ENCODE measurements at regions not wholly inside any gene's neighbourhood (a gene's known extent, or its start where the extent isn't known, plus 50 kb on each side); places are given as distances from the start of the nearest gene placed in this dataset.

GRCh38 chr11:79980916-79981315, 540.1 kb upstream of the TENM4 start:
- intact Hi-C loops (cut with DNase I, micrococcal nuclease), result no loop called here

GRCh38 chr11:79973721-79974617, 533.1 kb upstream of the TENM4 start:
- intact Hi-C loops (cut with DNase I, micrococcal nuclease), result no loop called here
- DNase-seq (no peak), ATAC-seq (no peak)

More at GRCh38 chr11:79980916-79981315, 540.1 kb upstream of the TENM4 start:
- DNase-seq, result no peak
- no peak for ATAC-seq

GRCh38 chr11:79971255-79971654, 530.4 kb upstream of the TENM4 start:
- DNase-seq (no peak), ATAC-seq (no peak)
- intact Hi-C loops (cut with DNase I, micrococcal nuclease), result no loop called here

- intact Hi-C loops (cut with DNase I, micrococcal nuclease), result no loop called here
- no peak for DNase-seq
- ATAC-seq, result no peak
Observed at GRCh38 chr11:79966592-79966991, 525.8 kb upstream of the TENM4 start.

GRCh38 chr11:79963856-79964645, 523.2 kb upstream of the TENM4 start:
- ATAC-seq, result no peak
- DNase-seq, result no peak
- intact Hi-C loops (cut with DNase I, micrococcal nuclease), result no loop called here

GRCh38 chr11:79960461-79960860, 519.6 kb upstream of the TENM4 start:
- no peak for ATAC-seq
- intact Hi-C loops (cut with DNase I, micrococcal nuclease), result no loop called here
- DNase-seq, result no peak

GRCh38 chr11:79959318-79959717, 518.5 kb upstream of the TENM4 start:
- intact Hi-C loops (cut with DNase I, micrococcal nuclease), result no loop called here
- ATAC-seq (no peak), DNase-seq (no peak)

GRCh38 chr11:79957702-79958101, 516.9 kb upstream of the TENM4 start:
- ATAC-seq (peak; percentile 100), DNase-seq (peak in 1 of 2 donors; percentile 7)
- intact Hi-C loops (cut with DNase I, micrococcal nuclease), result no loop called here

GRCh38 chr11:79956061-79956460, 515.2 kb upstream of the TENM4 start:
- intact Hi-C loops (cut with DNase I, micrococcal nuclease), result no loop called here

GRCh38 chr11:79953629-79954028, 512.8 kb upstream of the TENM4 start:
- no peak for DNase-seq
- intact Hi-C loops (cut with DNase I, micrococcal nuclease), result no loop called here
- ATAC-seq, result no peak

More at GRCh38 chr11:79956061-79956460, 515.2 kb upstream of the TENM4 start:
- ATAC-seq, result no peak
- no peak for DNase-seq

GRCh38 chr11:79950741-79951140, 509.9 kb upstream of the TENM4 start:
- ATAC-seq (no peak), DNase-seq (no peak)
- intact Hi-C loops (cut with DNase I, micrococcal nuclease), result no loop called here

- DNase-seq (no peak), ATAC-seq (no peak)
- intact Hi-C loops (cut with DNase I, micrococcal nuclease), result no loop called here
Observed at GRCh38 chr11:79950172-79950571, 509.3 kb upstream of the TENM4 start.

- intact Hi-C loops (cut with DNase I, micrococcal nuclease), result no loop called here
- ATAC-seq, result no peak
- no peak for DNase-seq
Observed at GRCh38 chr11:79949574-79949973, 508.7 kb upstream of the TENM4 start.

GRCh38 chr11:79942646-79943045, 501.8 kb upstream of the TENM4 start:
- no peak for ATAC-seq
- no peak for DNase-seq
- intact Hi-C loops (cut with DNase I, micrococcal nuclease), result no loop called here

GRCh38 chr11:79942090-79942489, 501.3 kb upstream of the TENM4 start:
- no peak for DNase-seq
- ATAC-seq, result no peak
- intact Hi-C loops (cut with DNase I, micrococcal nuclease), result no loop called here

GRCh38 chr11:79940974-79941735, 500.3 kb upstream of the TENM4 start:
- intact Hi-C loops (cut with DNase I, micrococcal nuclease), result no loop called here
- DNase-seq (no peak), ATAC-seq (no peak)

GRCh38 chr11:79940165-79940564, 499.3 kb upstream of the TENM4 start:
- DNase-seq, result no peak
- intact Hi-C loops (cut with DNase I, micrococcal nuclease), result no loop called here
- ATAC-seq, result no peak

GRCh38 chr11:79939111-79939510, 498.3 kb upstream of the TENM4 start:
- intact Hi-C loops (cut with DNase I, micrococcal nuclease), result no loop called here
- DNase-seq, result no peak
- no peak for ATAC-seq

GRCh38 chr11:79937676-79938334, 497.0 kb upstream of the TENM4 start:
- DNase-seq (no peak), ATAC-seq (no peak)
- intact Hi-C loops (cut with DNase I, micrococcal nuclease), result no loop called here
